Liver (tissue), 3 donors: ENCODE measurements at regions not wholly inside any gene's neighbourhood (a gene's known extent, or its start where the extent isn't known, plus 50 kb on each side); places are given as distances from the start of the nearest gene placed in this dataset.

Experiments used
- ATF3 ChIP-seq: IDR thresholded peaks from 2 replicates; pipeline ENCODE4 v1.6.1; 2016; ENCODE audit warnings: antibody characterized with exemption
- FOXA1 ChIP-seq: IDR thresholded peaks from 2 replicates; pipeline ENCODE4 v1.6.1; 2016; ENCODE audit warnings: antibody characterized with exemption
- FOXA2 ChIP-seq: IDR thresholded peaks from 2 replicates; pipeline ENCODE4 v1.6.1; 2016; ENCODE audit warnings: antibody characterized with exemption
- GABPA ChIP-seq, 2 donors: IDR thresholded peaks in 1 of 2; conservative IDR thresholded peaks in 1 of 2; 2 replicates each; pipeline ENCODE4 v1.6.1; 2016; ENCODE audit warnings: antibody characterized with exemption in 2 of 2, mild to moderate bottlenecking in 1 of 2, moderate library complexity in 1 of 2
- JUND ChIP-seq, 2 donors: IDR thresholded peaks; 2 replicates each; pipeline ENCODE4 v1.6.1; 2016; ENCODE audit warnings: antibody characterized with exemption in 2 of 2
- MAX ChIP-seq: IDR thresholded peaks from 2 replicates; pipeline ENCODE4 v1.6.1; 2016; ENCODE audit warnings: antibody characterized with exemption
- NR2F2 ChIP-seq: IDR thresholded peaks from 2 replicates; pipeline ENCODE4 v1.6.1; 2016; ENCODE audit warnings: antibody characterized with exemption
- RAD21 ChIP-seq, 2 donors: IDR thresholded peaks; 2 replicates each; pipeline ENCODE4 v1.6.1; 2016; ENCODE audit warnings: antibody characterized with exemption in 2 of 2, mild to moderate bottlenecking in 2 of 2
- SP1 ChIP-seq: IDR thresholded peaks from 2 replicates; pipeline ENCODE4 v1.6.1; 2018; ENCODE audit warnings: antibody characterized with exemption, mild to moderate bottlenecking
- TAF1 ChIP-seq: conservative IDR thresholded peaks from 2 replicates; pipeline ENCODE4 v1.6.1; 2016; ENCODE audit warnings: antibody characterized with exemption, mild to moderate bottlenecking
- YY1 ChIP-seq: IDR thresholded peaks from 2 replicates; pipeline ENCODE4 v1.6.1; 2016; ENCODE audit warnings: antibody characterized with exemption, mild to moderate bottlenecking
- TF ChIP-seq, protein P1 (sequence below): fragments of 150-350 bp; IDR thresholded peaks from 2 replicates; pipeline ENCODE4 v1.5.1; 2017; ENCODE audit warnings: improper control_type of control experiment, low read depth, low read length; ENCODE audit not compliant: missing input control
- donor health status: healthy.
- donor health status: healthy.

DNA sequence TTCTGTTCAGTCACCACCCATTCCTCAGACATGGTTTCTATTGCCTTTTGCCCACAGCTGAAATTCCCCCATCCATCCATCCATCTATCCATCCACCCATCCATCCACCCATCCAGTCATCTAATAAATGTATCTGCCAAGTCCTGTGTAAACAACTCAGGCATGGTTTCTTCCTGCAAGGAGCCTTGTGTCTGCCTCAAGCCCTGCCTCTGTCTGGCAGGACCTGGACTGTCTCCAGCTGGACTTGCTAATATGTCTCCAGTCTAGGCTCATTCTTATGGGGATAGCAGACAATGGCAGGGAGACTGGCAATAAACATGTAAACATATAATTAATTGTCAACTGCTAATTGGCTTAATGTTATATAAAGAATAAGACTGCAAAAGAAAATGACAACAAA is 64.7 kb upstream of the AMPD3 start:
- TF ChIP-seq, protein P1, sequence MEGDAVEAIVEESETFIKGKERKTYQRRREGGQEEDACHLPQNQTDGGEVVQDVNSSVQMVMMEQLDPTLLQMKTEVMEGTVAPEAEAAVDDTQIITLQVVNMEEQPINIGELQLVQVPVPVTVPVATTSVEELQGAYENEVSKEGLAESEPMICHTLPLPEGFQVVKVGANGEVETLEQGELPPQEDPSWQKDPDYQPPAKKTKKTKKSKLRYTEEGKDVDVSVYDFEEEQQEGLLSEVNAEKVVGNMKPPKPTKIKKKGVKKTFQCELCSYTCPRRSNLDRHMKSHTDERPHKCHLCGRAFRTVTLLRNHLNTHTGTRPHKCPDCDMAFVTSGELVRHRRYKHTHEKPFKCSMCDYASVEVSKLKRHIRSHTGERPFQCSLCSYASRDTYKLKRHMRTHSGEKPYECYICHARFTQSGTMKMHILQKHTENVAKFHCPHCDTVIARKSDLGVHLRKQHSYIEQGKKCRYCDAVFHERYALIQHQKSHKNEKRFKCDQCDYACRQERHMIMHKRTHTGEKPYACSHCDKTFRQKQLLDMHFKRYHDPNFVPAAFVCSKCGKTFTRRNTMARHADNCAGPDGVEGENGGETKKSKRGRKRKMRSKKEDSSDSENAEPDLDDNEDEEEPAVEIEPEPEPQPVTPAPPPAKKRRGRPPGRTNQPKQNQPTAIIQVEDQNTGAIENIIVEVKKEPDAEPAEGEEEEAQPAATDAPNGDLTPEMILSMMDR, result no peak
- TF ChIP-seq MAX, result no peak
- TF ChIP-seq TAF1, result no peak
- TF ChIP-seq GABPA (IDR thresholded peaks at IDR 0.05 in 1 of 2, conservative IDR thresholded peaks at IDR 0.05 in 1 of 2), result no peak
- TF ChIP-seq SP1, result no peak
- no peak for TF ChIP-seq FOXA2
- TF ChIP-seq ATF3, result no peak
- TF ChIP-seq RAD21 (IDR thresholded peaks at IDR 0.05), result no peak
- TF ChIP-seq YY1, result no peak
- TF ChIP-seq JUND (IDR thresholded peaks at IDR 0.05), result no peak
- TF ChIP-seq FOXA1, result no peak
- TF ChIP-seq NR2F2, result no peak
